SK-N-SH treated with all-trans-retinoic acid at 6 μM for 48 hours (cell line): ENCODE measurements at regions not wholly inside any gene's neighbourhood (a gene's known extent, or its start where the extent isn't known, plus 50 kb on each side); places are given as distances from the start of the nearest gene placed in this dataset.
A peak's percentile ranks its signal among the peaks of the same experiment; 100 is the strongest.

Experiments used
- ATAC-seq: fragments of 200-7000 bp; cut with Tn5 transposase; 3 replicates; pipeline ENCODE4 v1.9.1; 2020; ENCODE audit warnings: mild to moderate bottlenecking, moderate library complexity
- BACH2 ChIP-seq: fragments of 250-450 bp; sonication (Bioruptor Pico); IDR thresholded peaks from 2 replicates; pipeline ENCODE4 v1.9.0; 2021; ENCODE audit warnings: mild to moderate bottlenecking, borderline replicate concordance
- CSDC2 ChIP-seq: fragments of 250-450 bp; sonication (Bioruptor Pico); IDR thresholded peaks from 2 replicates; pipeline ENCODE4 v1.5.0; 2020; ENCODE audit warnings: mild to moderate bottlenecking, moderate library complexity
- ESRRG ChIP-seq: fragments of 250-450 bp; sonication (Bioruptor Pico); IDR thresholded peaks from 2 replicates; pipeline ENCODE4 v1.6.1; 2021; ENCODE audit warnings: mild to moderate bottlenecking
- GLIS3 ChIP-seq: fragments of 250-450 bp; sonication (Bioruptor Pico); IDR thresholded peaks from 2 replicates; pipeline ENCODE4 v1.5.0; 2020; ENCODE audit warnings: mild to moderate bottlenecking, moderate library complexity
- ISL1 ChIP-seq: fragments of 250-450 bp; sonication (Bioruptor Pico); IDR thresholded peaks from 2 replicates; pipeline ENCODE4 v2.1.2; 2022; ENCODE audit warnings: mild to moderate bottlenecking, moderate library complexity
- OSR1 ChIP-seq: fragments of 250-450 bp; sonication (Bioruptor Pico); IDR thresholded peaks from 2 replicates; pipeline ENCODE4 v1.8.0; 2022; ENCODE audit warnings: moderate library complexity, mild to moderate bottlenecking, inconsistent platforms
- PPARA ChIP-seq: fragments of 250-450 bp; sonication (Bioruptor Pico); IDR thresholded peaks from 2 replicates; pipeline ENCODE4 v1.5.0; 2020; ENCODE audit warnings: mild to moderate bottlenecking, borderline replicate concordance
- SNAI2 ChIP-seq: fragments of 250-450 bp; sonication (Bioruptor Pico); IDR thresholded peaks from 2 replicates; pipeline ENCODE4 v1.5.0; 2020; ENCODE audit warnings: mild to moderate bottlenecking, moderate library complexity
- TCF4 ChIP-seq: fragments of 250-450 bp; sonication (Bioruptor Pico); IDR thresholded peaks from 2 replicates; pipeline ENCODE4 v1.8.0; 2021; ENCODE audit warnings: mild to moderate bottlenecking, moderate library complexity, borderline replicate concordance
- TOX ChIP-seq: fragments of 250-450 bp; sonication (Bioruptor Pico); IDR thresholded peaks from 2 replicates; pipeline ENCODE4 v1.8.0; 2021; ENCODE audit warnings: mild to moderate bottlenecking, moderate library complexity, borderline replicate concordance
- ZC3H10 ChIP-seq: fragments of 250-450 bp; sonication (Bioruptor Pico); IDR thresholded peaks from 2 replicates; pipeline ENCODE4 v1.5.1; 2021; ENCODE audit warnings: mild to moderate bottlenecking, moderate library complexity
- ZFP3 ChIP-seq: fragments of 250-450 bp; sonication (Bioruptor Pico); IDR thresholded peaks from 2 replicates; pipeline ENCODE4 v1.5.0; 2020; ENCODE audit warnings: mild to moderate bottlenecking, moderate library complexity
- ZNF565 ChIP-seq: fragments of 450-650 bp; formaldehyde crosslinking; conservative IDR thresholded peaks from 2 replicates; pipeline ENCODE4 v1.5.0; 2020; ENCODE audit warnings: low read depth, mild to moderate bottlenecking, moderate library complexity
- TF ChIP-seq, protein P1 (sequence below): fragments of 250-450 bp; sonication (Bioruptor Pico); IDR thresholded peaks from 2 replicates; pipeline ENCODE4 v1.8.0; 2020; ENCODE audit warnings: mild to moderate bottlenecking, moderate library complexity, borderline replicate concordance
- TF ChIP-seq, protein P2 (sequence below): fragments of 250-450 bp; sonication (Bioruptor Pico); IDR thresholded peaks from 2 replicates; pipeline ENCODE4 v1.5.1; 2021; ENCODE audit warnings: mild to moderate bottlenecking, moderate library complexity
- TF ChIP-seq, protein P3 (sequence below): fragments of 250-450 bp; sonication (Bioruptor Pico); IDR thresholded peaks from 2 replicates; pipeline ENCODE4 v1.5.1; 2020; ENCODE audit warnings: low read depth, mild to moderate bottlenecking, moderate library complexity
- TF ChIP-seq, protein P4 (sequence below): fragments of 250-450 bp; sonication (Bioruptor Pico); IDR thresholded peaks from 2 replicates; pipeline ENCODE4 v1.5.0; 2020; ENCODE audit warnings: mild to moderate bottlenecking, moderate library complexity

DNA sequence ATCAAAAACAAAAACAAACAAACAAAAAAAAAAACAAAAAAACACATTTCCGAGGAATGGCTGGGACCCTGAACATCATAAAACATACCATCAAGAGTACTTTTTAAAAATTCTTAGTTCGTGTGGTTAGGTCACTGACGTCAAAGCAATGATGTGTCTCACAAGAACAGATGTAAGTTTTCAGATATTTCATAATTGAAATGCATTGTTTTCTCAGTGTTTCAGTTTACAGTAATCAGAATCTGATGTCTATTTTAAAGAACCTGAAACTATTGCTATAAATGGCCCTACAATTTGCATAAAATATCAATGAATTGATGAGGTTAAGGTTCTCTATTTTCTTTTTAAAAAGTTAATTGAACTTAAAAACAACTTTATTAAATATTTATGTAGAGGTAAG lies 103.7 kb upstream of the HGF start (continued):
- TF ChIP-seq, protein P1, sequence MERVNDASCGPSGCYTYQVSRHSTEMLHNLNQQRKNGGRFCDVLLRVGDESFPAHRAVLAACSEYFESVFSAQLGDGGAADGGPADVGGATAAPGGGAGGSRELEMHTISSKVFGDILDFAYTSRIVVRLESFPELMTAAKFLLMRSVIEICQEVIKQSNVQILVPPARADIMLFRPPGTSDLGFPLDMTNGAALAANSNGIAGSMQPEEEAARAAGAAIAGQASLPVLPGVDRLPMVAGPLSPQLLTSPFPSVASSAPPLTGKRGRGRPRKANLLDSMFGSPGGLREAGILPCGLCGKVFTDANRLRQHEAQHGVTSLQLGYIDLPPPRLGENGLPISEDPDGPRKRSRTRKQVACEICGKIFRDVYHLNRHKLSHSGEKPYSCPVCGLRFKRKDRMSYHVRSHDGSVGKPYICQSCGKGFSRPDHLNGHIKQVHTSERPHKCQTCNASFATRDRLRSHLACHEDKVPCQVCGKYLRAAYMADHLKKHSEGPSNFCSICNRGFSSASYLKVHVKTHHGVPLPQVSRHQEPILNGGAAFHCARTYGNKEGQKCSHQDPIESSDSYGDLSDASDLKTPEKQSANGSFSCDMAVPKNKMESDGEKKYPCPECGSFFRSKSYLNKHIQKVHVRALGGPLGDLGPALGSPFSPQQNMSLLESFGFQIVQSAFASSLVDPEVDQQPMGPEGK (CRISPR knock-in tag), result no peak
- no peak for TF ChIP-seq ESRRG
- no peak for TF ChIP-seq ZC3H10 (CRISPR knock-in tag)
- no peak for TF ChIP-seq TOX (CRISPR knock-in tag)
- no peak for TF ChIP-seq ZNF565 (CRISPR knock-in tag)

DNA sequence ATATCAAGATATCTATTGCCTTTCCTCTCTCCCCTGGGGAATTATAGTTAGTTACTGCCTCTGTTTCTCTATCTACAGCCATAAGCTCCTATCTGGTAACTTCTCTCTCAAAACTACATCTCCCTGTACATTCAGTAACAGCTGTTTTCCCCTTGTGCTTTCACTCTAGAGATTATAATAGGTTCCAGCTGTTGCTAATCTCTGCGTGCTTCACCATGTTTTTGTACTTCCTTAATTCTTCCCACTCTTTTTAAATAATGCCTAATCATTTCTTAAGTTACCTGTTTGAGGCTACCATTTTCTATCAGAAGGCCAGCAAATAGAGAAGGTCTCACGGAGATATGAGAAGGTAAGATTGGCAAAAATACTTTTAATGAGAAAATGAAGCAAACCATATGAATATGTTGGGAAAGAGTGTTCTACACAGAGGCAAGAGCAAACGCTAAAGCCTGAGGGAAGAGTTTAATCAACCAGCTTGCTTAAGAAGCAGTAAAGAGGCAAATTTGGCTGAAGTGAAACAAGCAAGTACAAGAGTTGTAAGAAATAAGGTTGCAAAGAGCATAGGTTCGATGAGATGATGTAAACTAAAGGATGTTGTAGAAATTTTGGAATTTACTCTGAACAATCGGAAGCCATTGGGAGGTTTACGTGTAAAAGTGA lies 101.9 kb upstream of the HGF start:
- ATAC-seq, result no peak
- TF ChIP-seq, protein P2, sequence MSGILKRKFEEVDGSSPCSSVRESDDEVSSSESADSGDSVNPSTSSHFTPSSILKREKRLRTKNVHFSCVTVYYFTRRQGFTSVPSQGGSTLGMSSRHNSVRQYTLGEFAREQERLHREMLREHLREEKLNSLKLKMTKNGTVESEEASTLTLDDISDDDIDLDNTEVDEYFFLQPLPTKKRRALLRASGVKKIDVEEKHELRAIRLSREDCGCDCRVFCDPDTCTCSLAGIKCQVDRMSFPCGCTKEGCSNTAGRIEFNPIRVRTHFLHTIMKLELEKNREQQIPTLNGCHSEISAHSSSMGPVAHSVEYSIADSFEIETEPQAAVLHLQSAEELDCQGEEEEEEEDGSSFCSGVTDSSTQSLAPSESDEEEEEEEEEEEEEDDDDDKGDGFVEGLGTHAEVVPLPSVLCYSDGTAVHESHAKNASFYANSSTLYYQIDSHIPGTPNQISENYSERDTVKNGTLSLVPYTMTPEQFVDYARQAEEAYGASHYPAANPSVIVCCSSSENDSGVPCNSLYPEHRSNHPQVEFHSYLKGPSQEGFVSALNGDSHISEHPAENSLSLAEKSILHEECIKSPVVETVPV, result no peak
- TF ChIP-seq PPARA (CRISPR knock-in tag) (no peak), TCF4 (CRISPR knock-in tag) (peak; percentile 60; the same call in 1 of the 2 replicates)
- TF ChIP-seq, protein P1 (CRISPR knock-in tag), result no peak
- TF ChIP-seq, protein P3, sequence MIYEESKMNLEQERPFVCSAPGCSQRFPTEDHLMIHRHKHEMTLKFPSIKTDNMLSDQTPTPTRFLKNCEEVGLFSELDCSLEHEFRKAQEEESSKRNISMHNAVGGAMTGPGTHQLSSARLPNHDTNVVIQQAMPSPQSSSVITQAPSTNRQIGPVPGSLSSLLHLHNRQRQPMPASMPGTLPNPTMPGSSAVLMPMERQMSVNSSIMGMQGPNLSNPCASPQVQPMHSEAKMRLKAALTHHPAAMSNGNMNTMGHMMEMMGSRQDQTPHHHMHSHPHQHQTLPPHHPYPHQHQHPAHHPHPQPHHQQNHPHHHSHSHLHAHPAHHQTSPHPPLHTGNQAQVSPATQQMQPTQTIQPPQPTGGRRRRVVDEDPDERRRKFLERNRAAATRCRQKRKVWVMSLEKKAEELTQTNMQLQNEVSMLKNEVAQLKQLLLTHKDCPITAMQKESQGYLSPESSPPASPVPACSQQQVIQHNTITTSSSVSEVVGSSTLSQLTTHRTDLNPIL (CRISPR knock-in tag), result no peak

DNA sequence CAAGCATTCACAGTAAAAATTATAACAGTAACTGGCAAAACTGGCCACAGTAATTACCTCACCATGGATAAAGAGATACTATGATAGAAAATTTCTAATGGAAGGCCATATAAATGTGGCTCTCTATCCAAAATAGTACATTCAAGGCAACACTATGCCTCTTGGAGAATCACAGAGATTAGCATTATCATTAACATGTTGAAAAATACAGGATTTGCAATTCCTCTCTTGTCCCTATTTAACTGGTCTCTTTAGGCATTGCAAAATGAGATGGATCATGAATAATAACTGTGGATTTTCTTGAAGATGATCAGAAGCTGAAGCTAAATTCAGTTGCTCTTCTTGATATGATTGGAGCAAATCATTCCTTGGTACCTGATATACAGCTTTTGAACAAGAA lies 100.8 kb upstream of the HGF start:
- ATAC-seq, result no peak
- TF ChIP-seq TCF4 (CRISPR knock-in tag) (no peak), GLIS3 (CRISPR knock-in tag) (no peak), ZFP3 (CRISPR knock-in tag) (no peak), OSR1 (CRISPR knock-in tag) (no peak)
- TF ChIP-seq, protein P3 (CRISPR knock-in tag), result no peak

DNA sequence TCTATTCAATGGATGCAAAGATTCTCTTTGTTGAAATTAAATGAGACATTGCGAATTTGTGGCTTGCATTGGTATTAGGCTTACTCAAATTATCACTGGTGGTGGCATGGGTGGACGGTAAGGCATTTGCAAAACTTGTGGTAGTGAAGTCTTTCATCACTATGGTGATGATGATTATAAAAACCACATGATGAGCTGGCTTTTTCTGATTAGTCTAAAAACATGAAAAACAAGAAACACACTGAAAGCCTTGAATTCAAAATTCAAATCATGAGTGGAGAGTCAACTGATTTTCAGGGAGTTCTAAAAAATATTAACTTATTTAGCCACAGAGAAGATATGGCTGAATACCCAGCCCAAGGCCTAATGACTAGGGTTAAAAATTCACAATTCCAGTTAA lies 99.8 kb upstream of the HGF start:
- ATAC-seq, result no peak

DNA sequence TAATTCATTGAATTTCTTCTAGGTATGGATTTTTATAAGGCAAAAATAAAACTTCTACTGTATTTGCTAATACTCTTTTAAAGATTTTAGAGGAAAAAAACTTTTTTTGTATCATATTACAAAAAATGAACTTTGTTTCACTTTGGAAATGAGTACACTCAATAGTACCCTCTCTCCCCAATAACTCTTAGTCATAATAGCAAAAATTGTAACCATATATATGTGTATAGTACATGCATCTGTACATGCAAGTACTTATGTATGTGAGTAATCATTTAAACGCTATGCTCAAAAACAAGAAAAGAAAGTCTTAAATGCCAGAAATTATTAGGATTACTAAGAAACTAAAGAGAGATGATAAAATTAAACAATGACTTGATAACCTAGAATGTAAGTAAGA lies 95.9 kb upstream of the HGF start:
- ATAC-seq, result no peak
- TF ChIP-seq, protein P2, result no peak
- TF ChIP-seq GLIS3 (CRISPR knock-in tag), result no peak
- TF ChIP-seq SNAI2, result no peak
- no peak for TF ChIP-seq BACH2 (CRISPR knock-in tag)
- no peak for TF ChIP-seq TCF4 (CRISPR knock-in tag)
- no peak for TF ChIP-seq CSDC2 (CRISPR knock-in tag)
- TF ChIP-seq, protein P4, sequence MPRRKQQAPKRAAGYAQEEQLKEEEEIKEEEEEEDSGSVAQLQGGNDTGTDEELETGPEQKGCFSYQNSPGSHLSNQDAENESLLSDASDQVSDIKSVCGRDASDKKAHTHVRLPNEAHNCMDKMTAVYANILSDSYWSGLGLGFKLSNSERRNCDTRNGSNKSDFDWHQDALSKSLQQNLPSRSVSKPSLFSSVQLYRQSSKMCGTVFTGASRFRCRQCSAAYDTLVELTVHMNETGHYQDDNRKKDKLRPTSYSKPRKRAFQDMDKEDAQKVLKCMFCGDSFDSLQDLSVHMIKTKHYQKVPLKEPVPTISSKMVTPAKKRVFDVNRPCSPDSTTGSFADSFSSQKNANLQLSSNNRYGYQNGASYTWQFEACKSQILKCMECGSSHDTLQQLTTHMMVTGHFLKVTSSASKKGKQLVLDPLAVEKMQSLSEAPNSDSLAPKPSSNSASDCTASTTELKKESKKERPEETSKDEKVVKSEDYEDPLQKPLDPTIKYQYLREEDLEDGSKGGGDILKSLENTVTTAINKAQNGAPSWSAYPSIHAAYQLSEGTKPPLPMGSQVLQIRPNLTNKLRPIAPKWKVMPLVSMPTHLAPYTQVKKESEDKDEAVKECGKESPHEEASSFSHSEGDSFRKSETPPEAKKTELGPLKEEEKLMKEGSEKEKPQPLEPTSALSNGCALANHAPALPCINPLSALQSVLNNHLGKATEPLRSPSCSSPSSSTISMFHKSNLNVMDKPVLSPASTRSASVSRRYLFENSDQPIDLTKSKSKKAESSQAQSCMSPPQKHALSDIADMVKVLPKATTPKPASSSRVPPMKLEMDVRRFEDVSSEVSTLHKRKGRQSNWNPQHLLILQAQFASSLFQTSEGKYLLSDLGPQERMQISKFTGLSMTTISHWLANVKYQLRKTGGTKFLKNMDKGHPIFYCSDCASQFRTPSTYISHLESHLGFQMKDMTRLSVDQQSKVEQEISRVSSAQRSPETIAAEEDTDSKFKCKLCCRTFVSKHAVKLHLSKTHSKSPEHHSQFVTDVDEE (CRISPR knock-in tag), result no peak
- TF ChIP-seq TOX (CRISPR knock-in tag), result no peak
- no peak for TF ChIP-seq PPARA (CRISPR knock-in tag)
- no peak for TF ChIP-seq ZC3H10 (CRISPR knock-in tag)

More for the DNA sequence above, 99.8 kb upstream of the HGF start:
- TF ChIP-seq ISL1 (CRISPR knock-in tag) (no peak), CSDC2 (CRISPR knock-in tag) (no peak), ZFP3 (CRISPR knock-in tag) (no peak), GLIS3 (CRISPR knock-in tag) (no peak)
- TF ChIP-seq, protein P1 (CRISPR knock-in tag), result no peak
